ENCODE measurements at regions not wholly inside any gene's neighbourhood (a gene's known extent, or its start where the extent isn't known, plus 50 kb on each side); places are given as distances from the start of the nearest gene placed in this dataset.

GRCh38 chr18:67035026-67035425, 431.1 kb upstream of the CDH19 start:
- Mint-ChIP-seq H3K36me3 (no peaks in the 10 kb centered on the region), H3K9me3 (peaks cover 7% of the 10 kb centered on the region), H3K4me3 (no peak overlapping the region), H3K4me1 (no peaks in the 10 kb centered on the region), H3K27ac (no peak overlapping the region)
- DNase-seq (ENCODE audit: low spot score in 2 of 2) (no peak), ATAC-seq (no peak)

- DNase-seq (ENCODE audit: low spot score in 2 of 2) (no peak), ATAC-seq (no peak)
- Mint-ChIP-seq H3K4me3 (no peak overlapping the region), H3K27ac (no peak overlapping the region), H3K9me3 (peaks cover 3% of the 10 kb centered on the region), H3K36me3 (no peaks in the 10 kb centered on the region), H3K4me1 (no peaks in the 10 kb centered on the region)
Measured at GRCh38 chr18:67023059-67023458, 419.2 kb upstream of the CDH19 start.

GRCh38 chr18:67010919-67011318, 407.0 kb upstream of the CDH19 start:
- Mint-ChIP-seq H3K27ac (no peak overlapping the region), H3K4me1 (no peaks in the 10 kb centered on the region), H3K9me3 (no peaks in the 10 kb centered on the region), H3K4me3 (no peak overlapping the region), H3K36me3 (no peaks in the 10 kb centered on the region)
- no peak for DNase-seq (ENCODE audit: low spot score in 2 of 2)
- peak; percentile 36 for ATAC-seq

GRCh38 chr18:67007999-67008398, 404.1 kb upstream of the CDH19 start:
- Mint-ChIP-seq H3K4me3 (no peak overlapping the region), H3K9me3 (peaks cover 4% of the 10 kb centered on the region), H3K27ac (no peak overlapping the region), H3K36me3 (no peaks in the 10 kb centered on the region), H3K4me1 (no peaks in the 10 kb centered on the region)
- DNase-seq (ENCODE audit: low spot score in 2 of 2) (no peak), ATAC-seq (no peak)

- H3K36me3 Mint-ChIP-seq: no peaks in the 10 kb centered on the region
- no peak for ATAC-seq
Measured at GRCh38 chr18:67007085-67007484, 403.2 kb upstream of the CDH19 start.

GRCh38 chr18:67001052-67001451, 397.2 kb upstream of the CDH19 start:
- no peak overlapping the region for H3K27ac Mint-ChIP-seq
- ATAC-seq (no peak), DNase-seq (ENCODE audit: low spot score in 2 of 2) (no peak)
- no peaks in the 10 kb centered on the region for H3K36me3 Mint-ChIP-seq
- no peak overlapping the region for H3K4me3 Mint-ChIP-seq
- H3K9me3 Mint-ChIP-seq: peaks cover 11% of the 10 kb centered on the region
- H3K4me1 Mint-ChIP-seq: no peaks in the 10 kb centered on the region

More at GRCh38 chr18:67007085-67007484, 403.2 kb upstream of the CDH19 start:
- peaks cover 4% of the 10 kb centered on the region for H3K9me3 Mint-ChIP-seq
- DNase-seq (ENCODE audit: low spot score in 2 of 2): no peak
- H3K27ac Mint-ChIP-seq: no peak overlapping the region
- no peaks in the 10 kb centered on the region for H3K4me1 Mint-ChIP-seq
- H3K4me3 Mint-ChIP-seq: no peak overlapping the region

- H3K9me3 Mint-ChIP-seq: peaks cover 12% of the 10 kb centered on the region
- ATAC-seq (no peak), DNase-seq (ENCODE audit: low spot score in 2 of 2) (no peak)
- H3K4me3 Mint-ChIP-seq: no peak overlapping the region
- H3K36me3 Mint-ChIP-seq: no peaks in the 10 kb centered on the region
- no peaks in the 10 kb centered on the region for H3K4me1 Mint-ChIP-seq
- H3K27ac Mint-ChIP-seq: no peak overlapping the region
Measured at GRCh38 chr18:66999003-66999402, 395.1 kb upstream of the CDH19 start.

- DNase-seq (ENCODE audit: low spot score in 2 of 2): no peak
- Mint-ChIP-seq H3K27ac (no peak overlapping the region), H3K9me3 (peaks cover 7% of the 10 kb centered on the region), H3K36me3 (no peaks in the 10 kb centered on the region), H3K4me3 (no peak overlapping the region), H3K4me1 (no peaks in the 10 kb centered on the region)
- ATAC-seq: no peak
Measured at GRCh38 chr18:66995270-66995669, 391.4 kb upstream of the CDH19 start.

GRCh38 chr18:66994790-66995189, 390.9 kb upstream of the CDH19 start:
- no peak for ATAC-seq
- no peaks in the 10 kb centered on the region for H3K4me1 Mint-ChIP-seq
- no peak overlapping the region for H3K27ac Mint-ChIP-seq
- DNase-seq (ENCODE audit: low spot score in 2 of 2): no peak
- H3K4me3 Mint-ChIP-seq: no peak overlapping the region
- H3K9me3 Mint-ChIP-seq: peaks cover 7% of the 10 kb centered on the region
- H3K36me3 Mint-ChIP-seq: no peaks in the 10 kb centered on the region

GRCh38 chr18:66993492-66993891, 389.6 kb upstream of the CDH19 start:
- H3K4me3 Mint-ChIP-seq: no peak overlapping the region
- ATAC-seq (peak; percentile 8), DNase-seq (ENCODE audit: low spot score in 2 of 2) (no peak)
- H3K9me3 Mint-ChIP-seq: peaks cover 7% of the 10 kb centered on the region
- H3K36me3 Mint-ChIP-seq: no peaks in the 10 kb centered on the region
- no peak overlapping the region for H3K27ac Mint-ChIP-seq
- H3K4me1 Mint-ChIP-seq: no peaks in the 10 kb centered on the region

GRCh38 chr18:66990909-66991308, 387.0 kb upstream of the CDH19 start:
- Mint-ChIP-seq H3K9me3 (peaks cover 9% of the 10 kb centered on the region), H3K27ac (no peak overlapping the region), H3K4me3 (no peak overlapping the region), H3K4me1 (no peaks in the 10 kb centered on the region), H3K36me3 (no peaks in the 10 kb centered on the region)
- ATAC-seq: no peak
- DNase-seq (ENCODE audit: low spot score in 2 of 2): no peak

- no peak overlapping the region for H3K4me3 Mint-ChIP-seq
Measured at GRCh38 chr18:66979009-66979408, 375.1 kb upstream of the CDH19 start.

GRCh38 chr18:66972681-66973080, 368.8 kb upstream of the CDH19 start:
- Mint-ChIP-seq H3K4me3 (no peak overlapping the region), H3K9me3 (peaks cover 13% of the 10 kb centered on the region), H3K36me3 (no peaks in the 10 kb centered on the region), H3K27ac (no peak overlapping the region), H3K4me1 (no peaks in the 10 kb centered on the region)
- DNase-seq (ENCODE audit: low spot score in 2 of 2) (no peak), ATAC-seq (no peak)

More at GRCh38 chr18:66979009-66979408, 375.1 kb upstream of the CDH19 start:
- Mint-ChIP-seq H3K9me3 (peaks cover 9% of the 10 kb centered on the region), H3K27ac (no peak overlapping the region), H3K36me3 (no peaks in the 10 kb centered on the region), H3K4me1 (no peaks in the 10 kb centered on the region)
- DNase-seq (ENCODE audit: low spot score in 2 of 2) (no peak), ATAC-seq (no peak)

- no peak for ATAC-seq
- no peaks in the 10 kb centered on the region for H3K4me1 Mint-ChIP-seq
Measured at GRCh38 chr18:66971960-66972359, 368.1 kb upstream of the CDH19 start.

GRCh38 chr18:66966171-66966570, 362.3 kb upstream of the CDH19 start:
- no peaks in the 10 kb centered on the region for H3K36me3 Mint-ChIP-seq
- ATAC-seq: no peak
- no peaks in the 10 kb centered on the region for H3K4me1 Mint-ChIP-seq
- no peak overlapping the region for H3K4me3 Mint-ChIP-seq
- no peaks in the 10 kb centered on the region for H3K9me3 Mint-ChIP-seq
- H3K27ac Mint-ChIP-seq: no peak overlapping the region
- DNase-seq (ENCODE audit: low spot score in 2 of 2): no peak

More at GRCh38 chr18:66971960-66972359, 368.1 kb upstream of the CDH19 start:
- Mint-ChIP-seq H3K27ac (no peak overlapping the region), H3K4me3 (no peak overlapping the region), H3K9me3 (peaks cover 13% of the 10 kb centered on the region), H3K36me3 (no peaks in the 10 kb centered on the region)
- no peak for DNase-seq (ENCODE audit: low spot score in 2 of 2)

GRCh38 chr18:66958309-66958708, 354.4 kb upstream of the CDH19 start:
- no peak overlapping the region for H3K27ac Mint-ChIP-seq
- no peak overlapping the region for H3K4me3 Mint-ChIP-seq
- no peak for ATAC-seq
- no peak for DNase-seq (ENCODE audit: low spot score in 2 of 2)
- peaks cover 3% of the 10 kb centered on the region for H3K9me3 Mint-ChIP-seq
- no peaks in the 10 kb centered on the region for H3K36me3 Mint-ChIP-seq
- no peaks in the 10 kb centered on the region for H3K4me1 Mint-ChIP-seq

- Mint-ChIP-seq H3K9me3 (peaks cover 4% of the 10 kb centered on the region), H3K4me1 (no peaks in the 10 kb centered on the region)
- no peak for ATAC-seq
Measured at GRCh38 chr18:66951750-66952149, 347.9 kb upstream of the CDH19 start.

More at GRCh38 chr18:66951750-66952149, 347.9 kb upstream of the CDH19 start:
- no peak for DNase-seq (ENCODE audit: low spot score in 2 of 2)
- Mint-ChIP-seq H3K27ac (no peak overlapping the region), H3K36me3 (no peaks in the 10 kb centered on the region), H3K4me3 (no peak overlapping the region)
